WTC11 (cell line): ENCODE measurements at regions not wholly inside any gene's neighbourhood (a gene's known extent, or its start where the extent isn't known, plus 50 kb on each side); places are given as distances from the start of the nearest gene placed in this dataset.

ENCODE experiments used
- ATAC-seq: fragments of 200-7000 bp; cut with Tn5 transposase; 2 replicates; pipeline ENCODE4 v1.10.0; 2021; ENCODE audit warnings: mild to moderate bottlenecking, moderate library complexity
- CTCF ChIA-PET: fragments of 300-600 bp; sonication (Branson Sonifier 250); formaldehyde crosslinking; loops from one replicate; lab custom pipeline; 2021; ENCODE audit warnings: antibody characterized with exemption; lab: Charles Lee
- POLR2A ChIA-PET: fragments of 350-600 bp; sonication (Branson Sonifier 250); formaldehyde crosslinking; loops from one replicate; lab custom pipeline; 2021; ENCODE audit warnings: antibody characterized with exemption; lab: Charles Lee
- DNase-seq: peaks from one replicate; pipeline ENCODE4 v3.0.0; 2021; ENCODE audit warnings: low spot score
- H3K27ac Mint-ChIP-seq: 2 replicates; pipeline ENCODE4 v1.8.0; 2021; ENCODE audit warnings: mixed read lengths
- H3K27me3 Mint-ChIP-seq: 2 replicates; pipeline ENCODE4 v1.8.0; 2021; ENCODE audit warnings: low read depth, mild to moderate bottlenecking, moderate library complexity, mixed read lengths
- H3K36me3 Mint-ChIP-seq: 2 replicates; pipeline ENCODE4 v1.8.0; 2021; ENCODE audit warnings: mixed read lengths
- H3K4me1 Mint-ChIP-seq: 2 replicates; pipeline ENCODE4 v1.8.0; 2022; ENCODE audit warnings: mixed read lengths
- H3K4me3 Mint-ChIP-seq: 2 replicates; pipeline ENCODE4 v1.8.0; 2021; ENCODE audit warnings: mild to moderate bottlenecking, moderate library complexity, mixed read lengths
- H3K9me3 Mint-ChIP-seq: 2 replicates; pipeline ENCODE4 v1.8.0; 2021; ENCODE audit warnings: mixed read lengths
- ARID4B ChIP-seq: sonication (generic); formaldehyde crosslinking; IDR thresholded peaks from 2 replicates; pipeline ENCODE4 v1.8.0; 2023; ENCODE audit warnings: missing genetic modification reagents, mild to moderate bottlenecking, borderline replicate concordance
- E2F1 ChIP-seq: sonication (generic); formaldehyde crosslinking; IDR thresholded peaks from 2 replicates; pipeline ENCODE4 v1.8.0; 2022; ENCODE audit warnings: mild to moderate bottlenecking, missing genetic modification reagents
- ELF4 ChIP-seq: sonication (generic); formaldehyde crosslinking; IDR thresholded peaks from 2 replicates; pipeline ENCODE4 v1.8.1; 2022; ENCODE audit warnings: low read depth, mild to moderate bottlenecking, moderate library complexity, missing genetic modification reagents
- JAZF1 ChIP-seq: fragments of 250-450 bp; sonication (Bioruptor Pico); IDR thresholded peaks from 2 replicates; pipeline ENCODE4 v1.9.0; 2021; ENCODE audit warnings: moderate library complexity, mild to moderate bottlenecking, inconsistent platforms
- MXD4 ChIP-seq: fragments of 250-450 bp; sonication (Bioruptor Pico); IDR thresholded peaks from 2 replicates; pipeline ENCODE4 v1.8.0; 2021; ENCODE audit warnings: mild to moderate bottlenecking, moderate library complexity, borderline replicate concordance
- MYBL2 ChIP-seq: sonication (generic); formaldehyde crosslinking; IDR thresholded peaks from 2 replicates; pipeline ENCODE4 v1.8.1; 2023; ENCODE audit warnings: mild to moderate bottlenecking, moderate library complexity, missing genetic modification reagents
- NFATC4 ChIP-seq: fragments of 250-450 bp; sonication (Bioruptor Pico); IDR thresholded peaks from 2 replicates; pipeline ENCODE4 v1.9.0; 2021; ENCODE audit warnings: mild to moderate bottlenecking
- NR2C2 ChIP-seq: sonication (generic); formaldehyde crosslinking; IDR thresholded peaks from 2 replicates; pipeline ENCODE4 v1.8.0; 2022; ENCODE audit warnings: mild to moderate bottlenecking, missing genetic modification reagents
- OVOL2 ChIP-seq: fragments of 250-450 bp; sonication (Bioruptor Pico); IDR thresholded peaks from 2 replicates; pipeline ENCODE4 v1.9.0; 2021; ENCODE audit warnings: mild to moderate bottlenecking, borderline replicate concordance
- PREB ChIP-seq: sonication (generic); formaldehyde crosslinking; IDR thresholded peaks from 2 replicates; pipeline ENCODE4 v1.8.1; 2022; ENCODE audit warnings: mild to moderate bottlenecking, missing genetic modification reagents, moderate library complexity, borderline replicate concordance
- RELA ChIP-seq: sonication (generic); formaldehyde crosslinking; IDR thresholded peaks from 2 replicates; pipeline ENCODE4 v1.8.1; 2022; ENCODE audit warnings: missing genetic modification reagents, mild to moderate bottlenecking, borderline replicate concordance
- RORB ChIP-seq: fragments of 250-450 bp; sonication (Bioruptor Pico); IDR thresholded peaks from 2 replicates; pipeline ENCODE4 v1.9.0; 2021; ENCODE audit warnings: mild to moderate bottlenecking
- ZBTB21 ChIP-seq: sonication (generic); formaldehyde crosslinking; IDR thresholded peaks from 2 replicates; pipeline ENCODE4 v1.8.1; 2023; ENCODE audit warnings: mild to moderate bottlenecking, missing genetic modification reagents, borderline replicate concordance
- ZNF232 ChIP-seq: sonication (generic); formaldehyde crosslinking; IDR thresholded peaks from 2 replicates; pipeline ENCODE4 v1.8.0; 2022; ENCODE audit warnings: mild to moderate bottlenecking, missing genetic modification reagents
- ZNF281 ChIP-seq: sonication (generic); formaldehyde crosslinking; IDR thresholded peaks from 2 replicates; pipeline ENCODE4 v1.8.0; 2023; ENCODE audit warnings: mild to moderate bottlenecking, missing genetic modification reagents
- ZNF425 ChIP-seq: fragments of 250-450 bp; sonication (Bioruptor Pico); conservative IDR thresholded peaks from 2 replicates; pipeline ENCODE4 v1.9.0; 2021; ENCODE audit warnings: mild to moderate bottlenecking
- ZNF512 ChIP-seq: sonication (generic); formaldehyde crosslinking; IDR thresholded peaks from 2 replicates; pipeline ENCODE4 v1.8.1; 2022; ENCODE audit warnings: missing genetic modification reagents, borderline replicate concordance
- ZNF532 ChIP-seq: fragments of 250-450 bp; sonication (Bioruptor Pico); IDR thresholded peaks from 2 replicates; pipeline ENCODE4 v1.9.0; 2021; ENCODE audit warnings: mild to moderate bottlenecking, borderline replicate concordance

GRCh38 chr10:29836396-29836795, 201.6 kb upstream of the SVIL start:
- CTCF ChIA-PET: no interaction called here
- no peaks in the 10 kb centered on the region for H3K36me3 Mint-ChIP-seq
- no peak for ATAC-seq
- POLR2A ChIA-PET: no interaction called here
- H3K4me3 Mint-ChIP-seq: no peak overlapping the region
- H3K27me3 Mint-ChIP-seq: no peaks in the 10 kb centered on the region; the same call in 1 of the 2 replicates
- peaks cover 17% of the 10 kb centered on the region for H3K4me1 Mint-ChIP-seq
- no peak for TF ChIP-seq ELF4
- no peak for TF ChIP-seq MXD4
- no peak for TF ChIP-seq JAZF1 (CRISPR knock-in tag)
- TF ChIP-seq OVOL2 (CRISPR knock-in tag): no peak
- no peak for TF ChIP-seq E2F1
- TF ChIP-seq NR2C2 (CRISPR knock-in tag): no peak
- TF ChIP-seq ZNF425: no peak
- no peak for TF ChIP-seq RORB (CRISPR knock-in tag)
- TF ChIP-seq PREB (CRISPR knock-in tag): no peak
- TF ChIP-seq ARID4B (CRISPR knock-in tag): no peak
- no peak overlapping the region for H3K27ac Mint-ChIP-seq
- DNase-seq: no peak
- peaks cover 9% of the 10 kb centered on the region; the same call in 1 of the 2 replicates for H3K9me3 Mint-ChIP-seq

GRCh38 chr10:29835055-29835454, 200.3 kb upstream of the SVIL start:
- H3K27ac Mint-ChIP-seq: no peak overlapping the region
- no peaks in the 10 kb centered on the region; the same call in 1 of the 2 replicates for H3K27me3 Mint-ChIP-seq
- POLR2A ChIA-PET: no interaction called here
- CTCF ChIA-PET: no interaction called here
- DNase-seq: no peak
- no peak overlapping the region for H3K4me3 Mint-ChIP-seq
- peaks cover 9% of the 10 kb centered on the region; the same call in 1 of the 2 replicates for H3K9me3 Mint-ChIP-seq
- H3K36me3 Mint-ChIP-seq: no peaks in the 10 kb centered on the region
- ATAC-seq: no peak
- H3K4me1 Mint-ChIP-seq: peaks cover 11% of the 10 kb centered on the region
- TF ChIP-seq RELA (no peak), NFATC4 (CRISPR knock-in tag) (no peak), ZNF512 (CRISPR knock-in tag) (no peak), ZNF281 (no peak), ZNF532 (CRISPR knock-in tag) (no peak), NR2C2 (CRISPR knock-in tag) (no peak), ZBTB21 (CRISPR knock-in tag) (no peak), ZNF232 (CRISPR knock-in tag) (no peak), MYBL2 (CRISPR knock-in tag) (no peak)
